ENCODE measurements at regions not wholly inside any gene's neighbourhood (a gene's known extent, or its start where the extent isn't known, plus 50 kb on each side); places are given as distances from the start of the nearest gene placed in this dataset.
A peak's percentile ranks its signal among the peaks of the same experiment; 100 is the strongest.

DNA sequence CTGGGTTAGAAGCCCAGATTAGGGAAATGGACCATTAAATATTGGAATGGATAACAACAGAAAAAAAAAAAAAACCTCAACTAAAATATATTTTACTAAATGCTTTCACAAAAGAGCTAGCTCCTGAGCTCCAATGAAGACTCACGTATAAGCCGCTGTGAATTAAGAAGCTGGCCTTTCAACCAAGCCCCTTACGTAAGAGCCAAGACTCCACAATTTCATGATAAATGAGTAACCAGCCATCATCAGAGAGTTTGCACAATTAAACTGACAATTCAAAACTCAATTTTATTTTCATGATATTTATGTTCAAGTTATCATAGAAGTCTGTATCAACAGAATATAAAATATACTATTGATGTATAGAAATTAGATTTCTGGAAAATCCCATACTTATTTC, 70.7 kb upstream of the HNRNPA3 start:
- Histone ChIP-seq H3K27me3 (replicated peaks) (peaks cover 2% of the 10 kb centered on the region), H3K27ac (no peak overlapping the region), H3K36me3 (replicated peaks) (no peaks in the 10 kb centered on the region), H3K4me3 (ENCODE audit: low read depth, low read length) (no peak overlapping the region)
- TF ChIP-seq, protein P1, sequence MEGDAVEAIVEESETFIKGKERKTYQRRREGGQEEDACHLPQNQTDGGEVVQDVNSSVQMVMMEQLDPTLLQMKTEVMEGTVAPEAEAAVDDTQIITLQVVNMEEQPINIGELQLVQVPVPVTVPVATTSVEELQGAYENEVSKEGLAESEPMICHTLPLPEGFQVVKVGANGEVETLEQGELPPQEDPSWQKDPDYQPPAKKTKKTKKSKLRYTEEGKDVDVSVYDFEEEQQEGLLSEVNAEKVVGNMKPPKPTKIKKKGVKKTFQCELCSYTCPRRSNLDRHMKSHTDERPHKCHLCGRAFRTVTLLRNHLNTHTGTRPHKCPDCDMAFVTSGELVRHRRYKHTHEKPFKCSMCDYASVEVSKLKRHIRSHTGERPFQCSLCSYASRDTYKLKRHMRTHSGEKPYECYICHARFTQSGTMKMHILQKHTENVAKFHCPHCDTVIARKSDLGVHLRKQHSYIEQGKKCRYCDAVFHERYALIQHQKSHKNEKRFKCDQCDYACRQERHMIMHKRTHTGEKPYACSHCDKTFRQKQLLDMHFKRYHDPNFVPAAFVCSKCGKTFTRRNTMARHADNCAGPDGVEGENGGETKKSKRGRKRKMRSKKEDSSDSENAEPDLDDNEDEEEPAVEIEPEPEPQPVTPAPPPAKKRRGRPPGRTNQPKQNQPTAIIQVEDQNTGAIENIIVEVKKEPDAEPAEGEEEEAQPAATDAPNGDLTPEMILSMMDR (IDR thresholded peaks at IDR 0.05; ENCODE audit: low read depth, low read length, missing control alignments), result no peak
- no peak for DNase-seq
- in situ Hi-C loops (cut with HindIII; ENCODE audit: low pct_ligation_motif_present, low sequenced_read_pairs), result loop anchor here (25.0 kb wide), 1 partner anchor 480 kb away; no protein-coding TSS in a partner anchor

DNA sequence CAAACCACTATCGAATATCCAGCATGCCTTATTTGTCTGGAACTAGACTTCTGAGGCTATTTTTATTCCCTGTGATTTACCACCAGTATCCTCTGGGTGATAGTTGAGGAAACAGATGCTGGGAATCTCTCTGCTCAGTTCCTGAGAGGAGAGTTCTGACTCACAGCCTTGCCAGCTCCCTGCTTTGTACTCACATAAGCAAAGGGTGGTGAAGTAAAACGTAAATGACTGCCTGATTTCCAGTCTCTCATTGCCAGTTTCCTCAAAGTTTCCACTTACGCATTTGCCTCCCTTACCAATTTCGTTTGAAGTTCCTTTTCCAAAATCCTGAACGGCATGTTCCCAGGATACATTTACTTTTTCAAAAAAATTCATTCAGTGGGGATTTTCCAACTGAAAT, 69.2 kb upstream of the HNRNPA3 start:
- in situ Hi-C loops (cut with HindIII; ENCODE audit: low pct_ligation_motif_present, low sequenced_read_pairs), result loop anchor here (25.0 kb wide), 1 partner anchor 481 kb away; no protein-coding TSS in a partner anchor
- Histone ChIP-seq H3K27ac (no peak overlapping the region), H3K27me3 (replicated peaks) (peaks cover 8% of the 10 kb centered on the region), H3K4me3 (ENCODE audit: low read depth, low read length) (no peak overlapping the region), H3K36me3 (replicated peaks) (no peaks in the 10 kb centered on the region)
- DNase-seq, result peak; percentile 56
- TF ChIP-seq, protein P1 (IDR thresholded peaks at IDR 0.05; ENCODE audit: low read depth, low read length, missing control alignments), result peak; percentile 15

DNA sequence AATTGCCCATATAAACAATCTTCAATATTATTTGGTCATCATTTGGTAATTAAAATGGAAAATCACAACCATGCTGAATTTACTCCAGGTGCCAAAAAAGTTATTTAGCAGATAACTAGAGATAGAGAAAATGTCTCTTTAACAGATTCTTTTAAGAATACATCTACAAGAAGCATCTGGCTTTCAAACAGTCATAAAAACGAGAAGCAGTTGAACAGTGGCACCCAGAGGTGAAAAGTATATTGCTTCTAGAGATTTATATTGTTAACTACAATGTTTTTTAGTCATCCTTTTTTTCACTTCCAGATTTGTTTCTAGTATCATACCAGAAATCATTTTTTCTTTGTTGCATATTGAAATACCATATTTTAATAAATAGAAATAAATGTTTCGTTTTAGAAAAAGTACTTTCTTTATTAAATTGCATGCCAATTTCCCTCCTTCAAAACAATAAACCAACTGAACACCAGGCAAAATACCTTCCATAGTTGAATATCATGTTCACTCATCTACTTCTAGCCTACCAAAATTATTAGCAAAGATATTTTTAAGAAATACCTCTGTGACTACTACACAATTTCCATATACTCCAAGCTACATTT, 65.4 kb upstream of the HNRNPA3 start:
- H3K27me3 ChIP-seq (replicated peaks), result peaks cover 11% of the 10 kb centered on the region
- TF ChIP-seq, protein P1 (IDR thresholded peaks at IDR 0.05; ENCODE audit: low read depth, low read length, missing control alignments), result peak; percentile 44
- peak; percentile 55 for DNase-seq
- H3K36me3 ChIP-seq (replicated peaks), result no peaks in the 10 kb centered on the region
- in situ Hi-C loops (cut with HindIII; ENCODE audit: low pct_ligation_motif_present, low sequenced_read_pairs), result loop anchor here (25.0 kb wide), 1 partner anchor 485 kb away; no protein-coding TSS in a partner anchor
- H3K27ac ChIP-seq, result no peak overlapping the region
- H3K4me3 ChIP-seq (ENCODE audit: low read depth, low read length), result no peak overlapping the region

DNA sequence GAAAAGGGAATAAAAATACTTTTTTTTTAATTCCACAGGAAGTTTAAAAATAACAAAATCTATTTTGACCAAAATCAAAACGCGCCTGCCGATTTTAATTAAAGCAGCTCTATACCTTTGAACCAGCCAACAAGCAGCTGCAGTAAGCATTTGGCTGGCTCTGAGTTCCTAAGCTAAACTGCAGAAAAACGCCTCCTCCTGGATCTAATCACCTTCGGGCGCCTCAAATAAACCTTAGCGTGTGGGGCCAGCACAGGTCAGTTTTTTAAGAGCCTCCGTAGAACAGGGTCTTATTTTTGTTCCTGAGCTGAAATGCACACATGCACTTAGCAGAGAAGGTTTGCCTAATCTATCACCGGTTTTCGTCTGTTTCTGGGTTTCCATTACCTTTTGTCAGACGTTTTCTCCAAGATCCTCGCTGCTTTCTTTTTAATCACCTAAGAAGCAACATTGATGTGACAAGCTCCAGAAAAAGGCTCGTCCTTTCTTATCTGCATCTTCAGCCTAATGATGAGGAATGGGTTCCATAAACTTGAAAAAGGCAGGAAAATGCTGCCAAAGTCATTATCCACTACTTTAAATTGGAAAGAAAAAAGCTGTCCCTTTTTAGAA, 64.7 kb upstream of the HNRNPA3 start:
- DNase-seq, result no peak
- H3K27ac ChIP-seq, result no peak overlapping the region
- in situ Hi-C loops (cut with HindIII; ENCODE audit: low pct_ligation_motif_present, low sequenced_read_pairs), result loop anchor here (25.0 kb wide), 1 partner anchor 486 kb away; no protein-coding TSS in a partner anchor
- no peaks in the 10 kb centered on the region for H3K36me3 ChIP-seq (replicated peaks)
- H3K4me3 ChIP-seq (ENCODE audit: low read depth, low read length), result no peak overlapping the region
- H3K27me3 ChIP-seq (replicated peaks), result peaks cover 11% of the 10 kb centered on the region
- TF ChIP-seq, protein P1 (IDR thresholded peaks at IDR 0.05; ENCODE audit: low read depth, low read length, missing control alignments), result no peak

DNA sequence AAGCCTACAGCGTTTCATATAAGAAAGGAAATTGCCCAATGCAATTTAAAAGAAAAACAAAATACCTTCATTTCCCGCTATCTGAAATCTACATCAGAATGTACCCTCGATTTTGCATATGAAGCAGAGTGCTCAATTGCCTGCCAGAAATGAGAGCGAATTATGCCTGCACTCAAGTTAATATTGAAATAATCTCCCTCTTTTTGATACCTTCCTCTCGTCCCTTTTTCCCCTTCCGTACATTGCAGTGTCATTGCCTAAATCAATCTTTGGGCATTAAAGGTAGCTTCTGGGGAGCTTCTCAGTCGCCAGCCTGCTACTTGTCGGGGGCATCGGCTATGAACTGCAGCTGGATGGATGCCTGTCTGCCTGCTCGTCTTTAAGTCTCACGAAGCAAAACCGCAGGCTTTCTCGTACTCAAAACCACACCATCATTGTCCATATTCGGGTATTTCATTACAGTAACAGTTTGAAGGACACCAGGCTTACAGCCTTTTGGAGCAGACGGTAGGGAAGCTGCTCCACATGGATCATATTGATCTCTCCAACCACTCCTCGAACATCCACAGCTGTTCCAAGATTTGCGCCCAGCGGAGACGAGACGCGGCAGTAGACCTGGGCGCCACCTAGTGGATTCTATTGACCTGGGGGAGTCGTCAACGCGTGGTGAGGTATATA, 64.0 kb upstream of the HNRNPA3 start:
- Histone ChIP-seq H3K36me3 (replicated peaks) (no peaks in the 10 kb centered on the region), H3K4me3 (ENCODE audit: low read depth, low read length) (peak overlapping the region; percentile 55), H3K27me3 (replicated peaks) (peaks cover 11% of the 10 kb centered on the region), H3K27ac (no peak overlapping the region)
- TF ChIP-seq, protein P1 (IDR thresholded peaks at IDR 0.05; ENCODE audit: low read depth, low read length, missing control alignments), result peak; percentile 94
- DNase-seq, result peak; percentile 76
- in situ Hi-C loops (cut with HindIII; ENCODE audit: low pct_ligation_motif_present, low sequenced_read_pairs), result loop anchor here (25.0 kb wide), 1 partner anchor 486 kb away; no protein-coding TSS in a partner anchor
